Heart left ventricle (tissue), 13 donors: ENCODE measurements at regions not wholly inside any gene's neighbourhood (a gene's known extent, or its start where the extent isn't known, plus 50 kb on each side); places are given as distances from the start of the nearest gene placed in this dataset.

ENCODE experiments used
- CTCF ChIP-seq, 12 donors: fragments of 200-600 bp; sonication (generic) in 4 of 12; IDR thresholded peaks; one replicate each; pipeline versions ENCODE4 v1.5.0 to v1.8.0; 2018 to 2022; ENCODE audit warnings: antibody characterized with exemption in 12 of 12, mild to moderate bottlenecking in 5 of 12
- POLR2A ChIP-seq, 2 donors: fragments of 450-650 bp; IDR thresholded peaks; one replicate each; pipeline ENCODE4 v1.6.1; 2017; ENCODE audit warnings: antibody characterized with exemption in 2 of 2, mild to moderate bottlenecking in 2 of 2, moderate library complexity in 2 of 2
- donor health status: ischemic (EF 13 %, LVEDD 7.1; RV severe dilation, severe dysfunction).
- donor health status: DM: no; HTN: yes; CAD: no.
- donor health status: DM: no; HTN: no; CAD: no.
- donor health status: ischemic (EF 25% LVEDD 6.9; RV normal size, moderate dysfunction).
- donor health status: ischemic (EF 25% LVEDD 5.7; RV mildly dilated, moderate dysfunction).
- donor health status: ischemic (EF 35%, LVEDD 5.7; RV mildly dilated, moderate dysfunction).
- donor health status: nonischemic (EF 11% LVEDD 7.7; RV severe dilation, severe dysfunction).
- donor health status: DM: yes; HTN: yes; CAD: no.
- donor health status: PGD.
- donor health status: ischemic (EF 29% LVEDD 5.4; RV normal size, mild dysfunction).
- donor health status: nonischemic (EF 23%, LVEDD 6.1; RV moderate dilation, normal function).

GRCh38 chr1:243945727-243946126 is 95.7 kb upstream of the AKT3 start:
- TF ChIP-seq CTCF (IDR thresholded peaks at IDR 0.05) (no peak), POLR2A (IDR thresholded peaks at IDR 0.05) (no peak)
